ENCODE measurements at regions not wholly inside any gene's neighbourhood (a gene's known extent, or its start where the extent isn't known, plus 50 kb on each side); places are given as distances from the start of the nearest gene placed in this dataset.
"Not testable (repeated sequence)": the region's sequence is repeated elsewhere in the genome, so short reads cannot be mapped to it uniquely, and the experiment has no call there.

DNA sequence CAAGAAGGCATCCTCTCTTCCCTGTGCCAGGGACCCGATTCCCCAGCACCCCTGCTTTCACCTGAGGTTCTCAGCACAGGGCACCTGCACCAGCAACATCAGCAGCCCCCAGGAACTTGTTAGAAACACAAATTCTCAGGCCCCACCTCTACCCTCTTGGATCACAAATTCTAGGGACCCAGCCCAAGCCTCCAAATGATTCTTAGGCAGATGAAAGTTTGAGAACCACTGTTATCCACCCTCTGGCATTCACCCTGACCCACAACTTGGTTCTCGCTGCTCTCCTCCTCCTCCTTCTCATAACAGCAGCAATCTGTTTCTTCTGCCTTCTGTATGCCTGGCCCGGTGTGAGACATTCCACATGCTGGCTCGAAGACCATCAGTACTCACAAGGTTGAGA lies 60.3 kb upstream of the HIVEP3 start:
- Histone ChIP-seq H3K27ac (ENCODE audit: insufficient read depth in 1 of 2, low read depth in 1 of 2, low read length in 2 of 2, poor library complexity in 1 of 2, severe bottlenecking in 2 of 2) (no peak overlapping the region), H3K9me3 (ENCODE audit: control extremely low read depth in 1 of 5, control insufficient read depth in 4 of 5, insufficient read depth in 2 of 5, low read depth in 1 of 5, low read length in 4 of 5) (no peaks in the 10 kb centered on the region), H3K4me3 (ENCODE audit: control insufficient read depth in 1 of 7, extremely low read depth in 1 of 7, insufficient read depth in 4 of 7, low read depth in 2 of 7, low read length in 6 of 7) (no peak overlapping the region), H3K36me3 (ENCODE audit: control insufficient read depth in 4 of 4, insufficient read depth in 4 of 4, low read length in 3 of 4) (no peaks in the 10 kb centered on the region), H3K27me3 (replicated peaks in 2 of 5; ENCODE audit: control insufficient read depth in 4 of 5, insufficient read depth in 5 of 5, low read length in 4 of 5) (no peaks in the 10 kb centered on the region), H3K4me1 (ENCODE audit: control extremely low read depth in 1 of 4, control insufficient read depth in 4 of 4, insufficient read depth in 4 of 4, low read length in 3 of 4) (peaks cover 2 to 22% (median 10%) of the 10 kb centered on the region in 4 experiments)
- no peak for DNase-seq
- POLR2A ChIA-PET, result no interaction called here
- CTCF ChIA-PET, result no interaction called here
- WGBS (ENCODE audit: insufficient coverage), result 97% methylated on average over 4 of the region's 4 CpGs

DNA sequence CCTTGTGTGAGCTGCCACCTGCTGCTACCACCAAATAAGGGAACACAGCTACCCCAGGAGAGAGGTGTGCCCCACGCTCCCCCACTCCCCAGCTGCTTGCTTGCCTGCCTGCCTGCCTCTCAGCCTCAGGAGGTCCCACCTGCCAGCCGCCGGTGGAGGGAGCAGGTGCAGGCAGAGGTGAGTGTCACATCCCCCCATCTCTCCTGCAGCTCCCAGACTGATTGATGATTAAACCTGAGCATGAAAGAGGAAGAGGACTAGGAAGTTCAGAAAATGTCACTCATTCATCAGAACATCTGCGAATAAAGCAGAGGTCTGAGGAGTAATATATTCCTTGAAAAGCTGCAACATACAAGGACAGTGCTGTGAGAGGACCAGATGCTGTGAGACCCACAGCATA lies 58.6 kb upstream of the HIVEP3 start:
- H3K4me3 ChIP-seq (ENCODE audit: control insufficient read depth in 1 of 7, extremely low read depth in 1 of 7, insufficient read depth in 4 of 7, low read depth in 2 of 7, low read length in 6 of 7), result no peak overlapping the region
- DNase-seq, result no peak
- H3K9me3 ChIP-seq (ENCODE audit: control extremely low read depth in 1 of 5, control insufficient read depth in 4 of 5, insufficient read depth in 2 of 5, low read depth in 1 of 5, low read length in 4 of 5), result no peaks in the 10 kb centered on the region
- no peak overlapping the region for H3K27ac ChIP-seq (ENCODE audit: insufficient read depth in 1 of 2, low read depth in 1 of 2, low read length in 2 of 2, poor library complexity in 1 of 2, severe bottlenecking in 2 of 2)
- no peaks in the 10 kb centered on the region for H3K36me3 ChIP-seq (ENCODE audit: control insufficient read depth in 4 of 4, insufficient read depth in 4 of 4, low read length in 3 of 4)
- no peaks in the 10 kb centered on the region for H3K27me3 ChIP-seq (replicated peaks in 2 of 5; ENCODE audit: control insufficient read depth in 4 of 5, insufficient read depth in 5 of 5, low read length in 4 of 5)
- H3K4me1 ChIP-seq (ENCODE audit: control extremely low read depth in 1 of 4, control insufficient read depth in 4 of 4, insufficient read depth in 4 of 4, low read length in 3 of 4), result peaks cover 2 to 17% (median 10%) of the 10 kb centered on the region in 4 experiments
- 100% methylated on average over 1 of the region's 4 CpGs for WGBS (ENCODE audit: insufficient coverage)
- ChIA-PET POLR2A (no interaction called here), CTCF (no interaction called here)

DNA sequence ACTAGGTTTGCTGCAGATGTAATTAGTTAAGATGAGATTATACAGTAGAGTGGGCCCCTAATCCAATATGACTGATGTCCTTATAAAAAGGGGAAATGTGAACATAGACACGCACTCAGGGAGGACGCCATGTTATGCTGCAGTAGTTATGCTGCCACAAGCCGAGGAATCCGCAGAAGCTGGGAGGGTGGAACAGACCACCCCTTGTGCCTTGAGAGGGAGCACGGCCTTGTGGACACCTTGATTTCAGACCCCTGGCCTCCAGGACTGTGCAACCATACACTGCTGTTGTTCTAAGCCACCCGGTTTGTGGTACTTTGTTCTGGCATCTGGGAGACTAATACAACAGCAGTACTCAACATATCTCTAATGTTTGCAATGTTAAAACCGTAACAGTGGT lies 57.9 kb upstream of the HIVEP3 start:
- no peak for DNase-seq
- Histone ChIP-seq H3K4me3 (ENCODE audit: control insufficient read depth in 1 of 7, extremely low read depth in 1 of 7, insufficient read depth in 4 of 7, low read depth in 2 of 7, low read length in 6 of 7) (no peak overlapping the region), H3K36me3 (ENCODE audit: control insufficient read depth in 4 of 4, insufficient read depth in 4 of 4, low read length in 3 of 4) (peaks cover 0 to 2% (median 0%) of the 10 kb centered on the region in 4 experiments), H3K27me3 (replicated peaks in 2 of 5; ENCODE audit: control insufficient read depth in 4 of 5, insufficient read depth in 5 of 5, low read length in 4 of 5) (no peaks in the 10 kb centered on the region), H3K4me1 (ENCODE audit: control extremely low read depth in 1 of 4, control insufficient read depth in 4 of 4, insufficient read depth in 4 of 4, low read length in 3 of 4) (peaks cover 2 to 10% (median 7%) of the 10 kb centered on the region in 4 experiments), H3K9me3 (ENCODE audit: control extremely low read depth in 1 of 5, control insufficient read depth in 4 of 5, insufficient read depth in 2 of 5, low read depth in 1 of 5, low read length in 4 of 5) (peaks cover 0 to under 1% (median 0%) of the 10 kb centered on the region in 5 experiments), H3K27ac (ENCODE audit: insufficient read depth in 1 of 2, low read depth in 1 of 2, low read length in 2 of 2, poor library complexity in 1 of 2, severe bottlenecking in 2 of 2) (no peak overlapping the region)
- WGBS (ENCODE audit: insufficient coverage), result 95% methylated on average over 6 of the region's 7 CpGs
- ChIA-PET POLR2A (no interaction called here), CTCF (no interaction called here)

DNA sequence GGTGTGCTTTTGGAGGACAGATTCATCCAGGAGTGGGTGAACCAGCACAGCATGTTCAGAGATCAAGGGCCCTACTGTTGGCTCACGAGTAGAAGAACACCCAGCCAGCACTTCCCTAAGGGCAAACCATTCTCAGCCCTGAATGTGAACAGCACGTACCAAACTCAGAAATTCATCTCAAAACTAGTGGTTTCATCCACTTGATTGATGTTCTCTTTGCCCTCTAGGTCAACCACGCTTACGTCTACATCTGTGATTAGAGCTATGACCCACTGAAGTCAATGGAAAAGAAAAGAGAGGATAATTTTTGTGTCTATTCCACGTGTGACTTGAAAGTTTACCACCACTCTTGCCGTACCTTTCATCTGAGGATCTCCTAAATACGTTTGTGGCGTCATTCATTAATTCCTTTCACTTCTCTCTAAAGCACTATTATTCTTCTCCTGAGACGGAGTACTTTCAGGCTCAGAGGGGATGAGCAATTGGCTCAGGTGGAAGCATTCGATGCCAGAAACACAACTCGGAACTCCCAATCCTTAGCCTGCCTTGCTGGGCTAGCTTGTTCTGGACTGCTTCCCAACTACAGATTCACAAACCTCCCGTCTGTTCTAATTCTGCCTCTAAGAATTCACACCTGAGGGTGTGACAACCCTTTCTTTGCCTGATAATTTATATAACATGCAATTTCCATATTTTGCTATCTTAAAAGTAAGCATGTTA lies 57.3 kb upstream of the HIVEP3 start:
- Histone ChIP-seq H3K36me3 (ENCODE audit: control insufficient read depth in 4 of 4, insufficient read depth in 4 of 4, low read length in 3 of 4) (peaks cover 0 to 2% (median 0%) of the 10 kb centered on the region in 4 experiments), H3K4me3 (ENCODE audit: control insufficient read depth in 1 of 7, extremely low read depth in 1 of 7, insufficient read depth in 4 of 7, low read depth in 2 of 7, low read length in 6 of 7) (no peak overlapping the region), H3K9me3 (ENCODE audit: control extremely low read depth in 1 of 5, control insufficient read depth in 4 of 5, insufficient read depth in 2 of 5, low read depth in 1 of 5, low read length in 4 of 5) (peaks cover 0 to 3% (median 0%) of the 10 kb centered on the region in 5 experiments), H3K27me3 (replicated peaks in 2 of 5; ENCODE audit: control insufficient read depth in 4 of 5, insufficient read depth in 5 of 5, low read length in 4 of 5) (no peaks in the 10 kb centered on the region), H3K4me1 (ENCODE audit: control extremely low read depth in 1 of 4, control insufficient read depth in 4 of 4, insufficient read depth in 4 of 4, low read length in 3 of 4) (peaks cover 0 to 3% (median 1%) of the 10 kb centered on the region in 4 experiments), H3K27ac (ENCODE audit: insufficient read depth in 1 of 2, low read depth in 1 of 2, low read length in 2 of 2, poor library complexity in 1 of 2, severe bottlenecking in 2 of 2) (no peak overlapping the region)
- 97% methylated on average over 8 of the region's 12 CpGs for whole genome bisulfite sequencing (ENCODE audit: insufficient coverage)
- ChIA-PET POLR2A (no interaction called here), CTCF (no interaction called here)
- DNase-seq, result no peak

DNA sequence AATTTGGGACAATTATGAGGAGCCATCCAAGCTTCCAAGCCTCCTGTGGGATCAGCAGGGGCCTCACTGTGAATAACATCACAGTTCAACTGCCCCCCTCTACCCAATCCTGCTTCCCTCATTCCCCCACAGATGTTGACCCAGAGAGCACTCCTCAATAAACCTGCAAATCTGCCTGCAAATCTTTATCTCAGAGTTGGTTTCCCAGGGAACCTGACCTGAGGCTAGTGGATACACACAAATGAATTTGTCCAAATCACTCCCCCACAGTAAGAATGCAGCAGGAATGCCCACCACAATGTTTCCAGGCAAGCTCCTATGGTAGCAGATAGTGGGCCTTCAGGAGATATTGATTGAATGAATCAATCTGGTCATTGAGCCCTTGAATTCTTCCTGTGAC lies 56.4 kb upstream of the HIVEP3 start:
- H3K4me1 ChIP-seq (ENCODE audit: control extremely low read depth in 1 of 4, control insufficient read depth in 4 of 4, insufficient read depth in 4 of 4, low read length in 3 of 4), result no peaks in the 10 kb centered on the region
- H3K27me3 ChIP-seq (replicated peaks in 2 of 5; ENCODE audit: control insufficient read depth in 4 of 5, insufficient read depth in 5 of 5, low read length in 4 of 5), result no peaks in the 10 kb centered on the region
- DNase-seq, result no peak
- peaks cover 0 to 3% (median 0%) of the 10 kb centered on the region in 5 experiments for H3K9me3 ChIP-seq (ENCODE audit: control extremely low read depth in 1 of 5, control insufficient read depth in 4 of 5, insufficient read depth in 2 of 5, low read depth in 1 of 5, low read length in 4 of 5)
- no peak overlapping the region for H3K4me3 ChIP-seq (ENCODE audit: control insufficient read depth in 1 of 7, extremely low read depth in 1 of 7, insufficient read depth in 4 of 7, low read depth in 2 of 7, low read length in 6 of 7)
- ChIA-PET POLR2A (no interaction called here), CTCF (no interaction called here)
- peaks cover 0 to 2% (median 0%) of the 10 kb centered on the region in 4 experiments for H3K36me3 ChIP-seq (ENCODE audit: control insufficient read depth in 4 of 4, insufficient read depth in 4 of 4, low read length in 3 of 4)
- H3K27ac ChIP-seq (ENCODE audit: insufficient read depth in 1 of 2, low read depth in 1 of 2, low read length in 2 of 2, poor library complexity in 1 of 2, severe bottlenecking in 2 of 2), result no peak overlapping the region

DNA sequence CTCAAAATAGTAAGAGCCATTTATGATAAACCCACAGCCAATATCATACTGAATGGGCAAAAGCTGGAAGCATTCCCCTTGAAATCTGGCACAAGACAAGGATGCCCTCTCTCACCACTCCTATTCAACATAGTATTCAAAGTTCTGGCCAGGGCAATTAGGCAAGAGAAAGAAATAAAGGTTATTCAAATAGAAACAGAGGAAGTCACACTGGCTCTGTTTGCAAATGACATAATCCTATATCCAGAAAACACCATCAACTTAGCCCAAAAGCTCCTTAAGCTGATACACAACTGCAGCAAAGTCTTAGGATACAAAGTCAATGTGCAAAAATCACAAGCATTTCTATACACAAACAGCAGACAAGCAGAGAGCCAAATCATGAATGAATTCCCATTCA lies 49.8 kb upstream of the HIVEP3 start:
- peaks cover 0 to 18% (median 0%) of the 10 kb centered on the region in 5 experiments for H3K9me3 ChIP-seq (ENCODE audit: control extremely low read depth in 1 of 5, control insufficient read depth in 4 of 5, insufficient read depth in 2 of 5, low read depth in 1 of 5, low read length in 4 of 5)
- H3K27me3 ChIP-seq (replicated peaks in 2 of 5; ENCODE audit: control insufficient read depth in 4 of 5, insufficient read depth in 5 of 5, low read length in 4 of 5); POLR2A ChIA-PET: not testable (repeated sequence)

More for the DNA sequence above, 49.8 kb upstream of the HIVEP3 start:
- H3K27ac ChIP-seq (ENCODE audit: insufficient read depth in 1 of 2, low read depth in 1 of 2, low read length in 2 of 2, poor library complexity in 1 of 2, severe bottlenecking in 2 of 2); H3K4me1 ChIP-seq (ENCODE audit: control extremely low read depth in 1 of 4, control insufficient read depth in 4 of 4, insufficient read depth in 4 of 4, low read length in 3 of 4); H3K36me3 ChIP-seq (ENCODE audit: control insufficient read depth in 4 of 4, insufficient read depth in 4 of 4, low read length in 3 of 4); DNase-seq; H3K4me3 ChIP-seq (ENCODE audit: control insufficient read depth in 1 of 7, extremely low read depth in 1 of 7, insufficient read depth in 4 of 7, low read depth in 2 of 7, low read length in 6 of 7); CTCF ChIA-PET: not testable (repeated sequence)

Measured in common myeloid progenitor, CD34-positive (primary cell).